ENCODE measurements at regions not wholly inside any gene's neighbourhood (a gene's known extent, or its start where the extent isn't known, plus 50 kb on each side); places are given as distances from the start of the nearest gene placed in this dataset.

DNA sequence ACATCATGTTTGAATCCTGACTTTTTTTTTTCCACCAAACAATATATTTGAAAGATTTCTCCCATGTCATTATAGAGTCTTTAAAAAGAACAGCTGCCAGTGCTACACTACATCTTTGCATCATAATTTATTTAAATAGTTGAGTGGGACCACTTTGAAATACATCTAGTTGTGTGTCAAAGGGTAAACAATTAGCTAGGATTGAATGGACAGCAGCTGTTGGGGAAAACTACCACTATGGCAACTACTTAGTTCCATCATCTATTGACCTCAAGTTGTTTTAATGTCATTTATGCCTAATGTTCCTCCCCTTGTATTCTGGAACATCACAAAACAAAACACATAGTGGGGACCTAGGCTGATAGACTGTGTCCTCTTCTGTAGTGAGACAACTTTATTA is 985.1 kb downstream of the SORCS1 start:
- DNase-seq, result no peak

DNA sequence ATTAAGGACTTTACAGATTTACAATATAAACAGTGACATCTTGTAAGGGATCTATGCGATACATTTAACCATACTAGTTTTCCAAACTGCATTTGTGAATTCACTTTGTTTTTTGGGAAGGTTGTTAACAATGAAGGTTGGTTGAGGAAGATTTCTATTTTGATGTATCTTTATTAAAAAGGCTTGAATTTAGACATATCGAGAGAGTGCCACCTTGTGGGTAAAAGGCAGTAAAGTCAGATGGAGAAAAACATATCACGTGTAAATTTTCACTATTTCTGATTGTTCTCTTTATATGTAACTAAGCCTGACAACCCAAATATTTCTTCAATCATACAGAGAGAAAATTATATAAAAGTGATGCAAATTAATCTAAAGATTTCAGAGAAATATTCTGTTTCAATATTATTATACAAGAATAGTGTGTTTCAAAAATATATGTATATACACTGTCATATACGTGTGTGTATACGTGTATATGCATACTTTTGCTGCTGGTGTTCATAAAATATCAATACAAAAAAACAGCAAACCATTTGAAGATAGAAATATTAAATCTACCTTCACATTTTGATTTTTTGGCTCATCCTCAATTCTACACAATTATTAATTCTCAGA is 988.6 kb downstream of the SORCS1 start:
- DNase-seq, result no peak

DNA sequence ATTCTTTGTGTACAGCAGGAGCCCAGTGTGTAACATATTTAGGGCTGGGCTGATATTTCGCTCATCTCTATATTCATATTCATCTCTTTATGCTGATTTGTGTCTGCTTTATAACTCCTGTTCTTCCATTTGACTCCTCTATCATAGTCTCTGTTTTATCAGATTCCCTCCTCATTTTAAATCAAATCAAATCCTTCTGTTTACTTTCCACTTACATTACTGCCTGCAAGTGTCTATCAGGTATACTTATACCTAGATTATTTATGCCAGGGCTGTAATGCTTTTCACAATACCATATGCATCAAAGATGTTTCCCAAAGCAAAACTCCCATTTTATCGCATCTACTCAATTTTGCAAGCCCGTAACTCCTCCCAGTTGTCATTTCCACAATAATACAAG is 990.7 kb downstream of the SORCS1 start:
- DNase-seq, result no peak

DNA sequence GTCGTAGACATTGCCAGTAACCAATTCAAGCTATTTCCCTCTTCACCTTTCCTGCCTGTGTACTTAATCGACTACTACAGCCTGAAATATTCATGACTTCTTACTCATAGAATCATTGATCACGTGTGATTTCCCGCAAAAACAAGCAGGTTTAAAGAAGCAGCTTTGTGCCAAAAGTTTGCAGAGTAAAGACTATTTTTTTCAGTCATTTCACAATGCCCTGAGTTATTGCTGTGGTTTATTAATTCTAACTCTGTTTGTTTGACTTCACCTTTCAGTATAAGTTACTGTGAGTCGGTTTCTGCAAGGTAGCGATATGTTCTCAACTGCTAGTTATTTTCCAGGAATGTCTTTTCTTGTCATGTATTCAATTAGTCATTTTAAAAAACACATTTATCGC is 995.3 kb downstream of the SORCS1 start:
- DNase-seq, result no peak

DNA sequence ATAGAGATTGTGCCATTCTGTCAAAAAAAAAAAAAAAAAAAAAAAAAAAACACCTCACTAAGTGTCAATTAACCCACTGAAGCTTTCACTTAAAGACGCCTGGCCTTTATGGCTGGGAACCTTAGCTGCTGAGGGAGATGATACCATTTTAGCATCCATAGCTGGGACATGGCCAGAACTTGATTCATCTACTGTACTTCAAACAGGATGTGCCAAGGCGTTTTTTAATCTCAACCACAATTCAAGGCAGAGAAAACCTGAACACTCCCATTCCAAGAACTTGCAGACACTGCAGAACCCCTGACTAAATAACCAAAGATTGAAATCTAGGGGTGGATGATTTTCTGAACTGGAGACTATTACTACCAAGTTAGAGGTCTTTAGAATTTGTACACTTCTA is 996.6 kb downstream of the SORCS1 start:
- DNase-seq, result no peak

DNA sequence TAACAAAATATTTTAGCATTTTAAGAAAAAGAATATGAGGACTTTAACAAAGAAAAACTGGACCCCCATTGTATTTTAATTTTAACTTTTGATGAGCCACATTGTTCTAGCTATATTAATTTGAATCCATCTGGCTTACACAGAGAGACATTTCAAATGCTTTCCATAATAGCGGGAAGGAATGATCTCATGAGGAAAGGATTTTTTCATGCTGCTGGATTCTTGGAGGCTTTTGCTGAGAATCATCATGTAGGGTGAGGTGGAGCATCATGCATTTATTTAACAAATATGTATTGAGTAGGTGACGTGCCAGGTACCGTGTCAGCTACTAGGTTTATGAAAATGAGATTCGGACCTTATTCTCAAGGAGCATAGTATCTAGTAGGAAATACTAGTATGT is 1006.3 kb downstream of the SORCS1 start:
- DNase-seq, result no peak

DNA sequence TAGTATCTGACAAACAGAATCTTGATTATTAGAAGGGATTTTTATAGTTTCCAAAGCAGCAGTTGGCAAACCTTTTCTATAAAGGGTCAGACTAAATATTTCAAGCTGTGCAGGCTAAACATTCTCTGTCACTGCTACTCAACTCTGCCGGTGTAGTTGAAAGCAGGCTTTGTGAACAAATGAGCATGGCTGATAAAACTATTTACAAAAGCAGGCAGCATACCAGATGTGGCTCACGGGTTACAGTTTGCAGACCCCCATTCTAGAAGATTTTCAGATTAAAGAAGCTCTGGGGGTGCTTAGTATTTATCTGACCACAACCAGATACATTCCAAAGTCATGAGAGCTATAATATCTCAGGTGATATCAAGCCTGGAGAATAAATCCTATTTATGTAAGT is 1017.5 kb downstream of the SORCS1 start:
- DNase-seq, result no peak

DNA sequence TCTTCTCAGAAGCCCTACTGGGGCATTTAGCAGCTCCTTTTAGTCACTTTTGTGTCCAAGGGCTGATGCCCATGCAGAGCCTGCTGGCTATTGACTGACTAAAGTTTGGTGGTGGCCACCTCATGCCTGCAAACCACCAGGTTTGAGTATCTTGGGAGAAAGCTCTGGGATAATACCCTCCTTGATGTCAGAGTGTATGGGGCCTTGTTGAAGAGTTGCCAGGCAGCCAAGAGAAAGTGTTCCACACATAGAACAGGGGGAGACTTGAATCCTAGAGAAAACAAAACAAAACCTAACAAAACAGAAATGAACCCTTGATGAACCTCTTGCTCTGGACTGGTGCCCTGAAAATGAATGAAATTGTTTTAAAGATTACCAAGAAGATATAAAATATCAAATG is 1024.6 kb downstream of the SORCS1 start:
- no peak for DNase-seq

DNA sequence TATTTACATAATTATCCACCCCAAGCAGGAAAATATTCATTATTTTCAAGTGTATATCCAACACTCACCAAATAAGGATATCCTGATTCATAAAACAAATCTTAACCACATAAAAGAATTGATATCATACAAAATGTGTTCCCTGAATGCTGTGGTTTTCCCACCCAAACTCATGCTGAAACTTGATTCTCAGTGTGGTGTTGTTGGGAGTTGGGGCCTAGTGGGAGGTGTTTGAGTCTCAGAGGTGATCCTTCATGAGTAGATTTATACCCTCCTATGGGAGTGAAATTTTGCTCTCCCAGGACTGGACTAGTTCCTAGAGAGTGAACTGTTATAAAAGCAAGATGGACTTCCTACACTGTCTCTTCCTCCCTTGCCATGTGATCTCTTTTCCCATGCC is 1028.3 kb downstream of the SORCS1 start:
- no peak for DNase-seq

DNA sequence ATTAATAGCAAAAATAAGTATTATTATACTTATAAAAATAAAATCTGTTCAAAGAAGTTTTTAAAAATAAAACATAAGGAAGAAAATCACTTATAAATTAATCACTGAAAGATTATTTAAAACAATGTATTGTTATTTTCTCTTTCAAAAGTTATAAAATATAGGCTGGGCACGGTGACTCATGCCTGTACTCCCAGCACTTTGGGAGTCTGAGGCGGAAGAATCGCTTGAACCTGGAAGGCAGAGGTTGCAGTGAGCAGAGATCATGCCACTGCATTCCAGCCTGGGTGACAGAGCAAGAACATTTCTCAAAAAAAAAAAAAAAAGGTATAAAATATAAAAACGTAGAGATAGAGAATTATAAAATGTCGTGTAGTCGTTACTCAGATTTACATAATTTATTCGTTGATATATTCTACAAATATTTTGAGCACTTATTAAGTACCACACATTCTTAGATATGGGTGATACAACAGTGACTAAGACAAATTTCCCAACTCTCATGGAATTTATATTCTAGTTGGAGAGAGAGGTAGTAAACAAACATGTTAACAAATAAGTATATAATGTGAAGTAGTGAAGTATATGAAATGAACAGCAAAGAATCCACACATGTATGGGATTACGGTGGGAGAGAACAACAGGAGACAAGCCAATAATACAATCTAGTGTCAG is 1030.0 kb downstream of the SORCS1 start:
- no peak for DNase-seq

DNA sequence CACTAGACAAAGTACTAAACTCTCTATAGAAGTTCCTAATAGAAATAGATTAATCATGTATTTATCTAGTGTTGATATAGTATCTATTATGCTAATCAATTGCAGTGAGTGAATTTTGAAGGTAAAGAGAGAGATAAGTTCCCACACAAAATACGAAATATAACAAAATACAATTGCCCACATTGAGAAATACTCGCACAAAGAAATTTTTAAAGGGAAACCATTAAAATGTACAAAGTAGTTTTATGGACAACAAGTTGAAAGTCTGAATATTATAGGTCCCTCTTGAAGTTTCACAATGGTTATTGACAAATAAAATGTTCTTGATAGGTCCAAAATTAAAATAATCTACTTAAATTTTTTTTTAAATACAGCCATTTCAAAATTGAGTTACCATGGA is 1031.1 kb downstream of the SORCS1 start:
- DNase-seq, result no peak

DNA sequence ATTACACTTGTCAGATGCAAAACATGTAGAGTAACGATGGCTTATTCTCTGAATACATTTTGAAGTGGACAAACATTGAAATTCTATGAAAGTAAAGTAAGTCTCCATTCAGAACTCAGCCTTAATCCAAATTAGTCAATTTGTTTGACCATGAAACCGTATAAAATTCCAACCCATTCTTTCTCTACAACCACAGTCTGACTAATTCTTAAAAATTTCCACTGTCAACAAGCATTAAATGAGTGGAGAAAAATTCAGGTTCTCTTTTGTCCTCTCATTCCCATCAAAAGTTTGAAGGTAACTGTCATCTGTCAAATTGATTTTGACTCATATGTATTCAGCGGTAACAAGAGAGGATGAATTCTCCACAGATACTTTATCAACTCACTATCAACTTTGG is 1031.5 kb downstream of the SORCS1 start:
- no peak for DNase-seq

DNA sequence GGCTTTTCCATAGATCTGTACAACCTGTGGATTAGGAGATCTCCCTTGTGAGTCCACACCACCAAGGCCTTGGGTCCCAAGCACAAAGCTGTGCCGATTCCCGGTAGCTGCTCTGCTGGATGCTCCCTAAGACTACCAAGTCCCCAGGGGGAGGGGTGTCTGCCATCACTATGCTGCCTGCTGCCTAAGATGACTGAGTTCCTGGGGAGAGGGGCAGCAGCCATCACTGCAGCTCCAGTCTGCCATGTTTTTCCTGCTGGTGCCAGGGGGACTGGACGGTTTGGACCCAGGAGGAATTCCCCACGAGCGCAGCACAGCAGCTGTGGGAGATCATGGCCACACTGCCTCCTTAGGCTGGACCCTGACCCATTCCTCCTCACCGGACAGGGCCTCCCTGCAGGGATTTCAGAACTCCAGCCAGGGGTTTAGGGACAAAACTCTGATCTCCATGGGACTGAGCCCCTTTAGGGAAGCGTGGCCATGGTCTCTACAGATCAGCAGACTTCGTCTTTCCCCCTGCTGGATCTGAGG is 1049.8 kb downstream of the SORCS1 start:
- no peak for DNase-seq

DNA sequence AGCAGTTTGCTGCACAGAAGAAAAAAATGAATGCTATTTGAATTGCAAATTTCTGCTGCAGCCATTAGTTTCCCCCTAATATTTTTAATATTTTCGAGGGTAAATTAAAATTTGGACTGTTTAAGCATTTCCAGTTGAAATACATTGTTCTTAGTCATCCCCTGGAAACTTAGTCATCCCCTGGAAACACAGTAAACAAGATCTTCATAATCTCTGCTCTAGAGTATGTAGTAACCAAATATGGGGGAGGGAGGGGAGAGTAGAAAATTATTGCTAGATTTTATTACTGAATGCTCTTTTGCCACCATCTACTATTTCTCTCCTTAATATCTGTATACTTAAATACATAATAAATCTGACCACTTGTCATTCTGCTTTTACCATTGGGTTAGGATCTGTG is 1053.3 kb downstream of the SORCS1 start:
- no peak for DNase-seq

DNA sequence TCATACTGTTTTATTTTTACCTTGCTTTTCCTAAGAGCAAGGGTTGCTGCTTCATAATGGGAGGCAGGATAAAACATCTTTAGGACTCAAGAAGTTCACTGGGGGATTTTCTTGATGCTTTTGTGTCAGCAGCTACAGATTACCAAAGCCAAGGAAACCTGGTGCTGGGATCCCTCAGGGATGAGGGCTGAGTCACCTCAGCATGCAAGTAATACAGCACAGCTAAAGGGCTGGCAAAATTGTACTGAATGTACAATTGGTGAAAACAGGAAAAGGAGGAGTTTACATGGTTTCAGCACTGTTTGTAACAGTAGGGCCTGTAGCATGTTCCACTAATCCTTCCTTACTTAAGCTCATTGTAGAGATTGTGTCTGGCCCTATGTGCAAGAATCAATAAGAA is 1056.8 kb downstream of the SORCS1 start:
- DNase-seq, result no peak

DNA sequence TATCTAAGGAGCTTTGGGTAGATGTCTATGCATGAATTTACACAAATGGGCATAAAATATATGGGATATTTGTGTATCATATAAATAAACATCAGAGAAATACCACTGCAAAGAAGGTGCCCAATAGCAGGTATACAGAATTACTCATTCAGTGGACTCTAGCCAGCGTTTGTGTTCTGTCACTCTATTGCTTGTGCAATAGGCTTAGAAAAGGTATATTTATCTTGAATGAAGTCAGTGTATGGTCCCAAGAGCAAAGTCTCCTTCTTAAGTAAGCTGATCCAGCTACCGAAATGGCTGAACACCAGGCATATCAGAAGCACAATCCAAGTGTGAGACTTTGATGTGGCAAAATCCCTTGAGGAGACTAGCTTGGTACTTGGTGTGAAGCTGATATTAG is 1058.4 kb downstream of the SORCS1 start:
- no peak for DNase-seq

DNA sequence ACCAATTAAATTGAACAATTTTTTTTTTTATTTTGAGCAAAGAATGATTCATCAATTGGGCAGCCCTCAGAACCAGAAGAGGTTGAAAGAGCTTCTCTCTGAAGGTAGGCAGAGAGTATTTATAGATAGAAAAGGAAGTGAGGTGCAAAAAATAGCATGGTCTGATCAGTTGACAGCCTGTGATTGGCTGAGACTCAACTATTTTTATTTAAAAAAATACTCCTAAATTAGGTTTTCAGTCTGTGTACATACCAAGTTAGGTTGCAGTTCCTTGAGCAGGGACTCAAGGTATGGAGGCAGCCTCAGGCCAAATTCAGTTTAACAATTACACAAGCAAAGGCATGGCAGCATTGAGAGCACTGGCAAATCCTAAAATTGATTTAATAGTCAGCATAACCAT is 1074.7 kb downstream of the SORCS1 start:
- no peak for DNase-seq

DNA sequence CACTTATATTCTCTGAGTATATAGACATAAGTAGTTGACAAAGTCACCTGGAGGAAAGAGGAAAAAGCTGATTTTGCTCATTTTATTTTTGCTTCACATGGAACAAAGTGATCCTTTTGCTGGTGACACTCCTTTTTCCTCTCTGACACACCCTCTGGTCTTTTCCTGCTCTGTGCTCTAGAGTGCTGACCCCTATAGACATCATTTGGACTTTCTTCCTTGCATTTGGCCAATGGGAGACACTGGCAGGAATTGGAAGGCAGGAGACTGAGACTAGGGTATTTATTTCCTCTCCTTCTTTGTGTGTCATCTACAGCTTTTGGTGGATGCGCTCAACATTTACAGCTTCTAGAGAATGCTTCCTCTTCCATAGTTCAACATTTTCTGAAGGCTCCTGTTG is 1078.1 kb downstream of the SORCS1 start:
- no peak for DNase-seq

DNA sequence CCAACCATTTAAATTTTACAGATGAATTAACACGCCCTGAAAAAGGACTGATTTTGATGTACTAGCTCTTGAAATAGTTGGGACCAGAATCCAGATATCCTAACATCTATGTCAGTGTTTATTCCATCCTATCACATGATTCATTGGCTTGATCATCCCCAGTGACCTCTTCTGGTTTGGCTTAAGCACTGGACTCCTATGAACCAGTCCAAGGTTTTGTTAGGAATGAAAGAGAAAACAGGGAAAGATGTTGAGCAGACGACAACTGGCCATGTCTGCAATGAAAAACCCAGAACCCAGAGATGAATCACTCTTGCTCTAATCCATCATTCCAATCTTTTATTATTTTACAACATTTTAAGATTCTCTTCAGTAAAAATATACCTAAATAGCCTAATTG is 1080.9 kb downstream of the SORCS1 start:
- no peak for DNase-seq

DNA sequence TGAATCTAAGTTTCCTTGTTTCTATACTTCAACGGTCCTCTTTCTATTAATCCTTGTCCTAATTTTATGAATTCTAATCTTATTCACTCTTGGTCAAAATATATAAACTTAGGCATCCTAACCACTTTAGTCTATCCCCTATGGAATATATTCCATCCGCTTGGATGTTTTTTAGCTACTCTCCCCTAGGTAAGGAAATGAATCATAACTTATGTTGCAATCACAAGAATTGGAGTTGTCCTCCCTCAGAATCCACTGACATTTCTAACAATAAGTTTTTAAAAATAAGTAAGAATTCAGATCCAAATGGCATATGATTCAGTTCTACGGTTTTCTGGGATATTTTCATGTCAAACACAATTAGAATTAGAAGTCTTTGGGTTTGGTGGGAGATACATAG is 1081.6 kb downstream of the SORCS1 start:
- DNase-seq, result no peak

DNA sequence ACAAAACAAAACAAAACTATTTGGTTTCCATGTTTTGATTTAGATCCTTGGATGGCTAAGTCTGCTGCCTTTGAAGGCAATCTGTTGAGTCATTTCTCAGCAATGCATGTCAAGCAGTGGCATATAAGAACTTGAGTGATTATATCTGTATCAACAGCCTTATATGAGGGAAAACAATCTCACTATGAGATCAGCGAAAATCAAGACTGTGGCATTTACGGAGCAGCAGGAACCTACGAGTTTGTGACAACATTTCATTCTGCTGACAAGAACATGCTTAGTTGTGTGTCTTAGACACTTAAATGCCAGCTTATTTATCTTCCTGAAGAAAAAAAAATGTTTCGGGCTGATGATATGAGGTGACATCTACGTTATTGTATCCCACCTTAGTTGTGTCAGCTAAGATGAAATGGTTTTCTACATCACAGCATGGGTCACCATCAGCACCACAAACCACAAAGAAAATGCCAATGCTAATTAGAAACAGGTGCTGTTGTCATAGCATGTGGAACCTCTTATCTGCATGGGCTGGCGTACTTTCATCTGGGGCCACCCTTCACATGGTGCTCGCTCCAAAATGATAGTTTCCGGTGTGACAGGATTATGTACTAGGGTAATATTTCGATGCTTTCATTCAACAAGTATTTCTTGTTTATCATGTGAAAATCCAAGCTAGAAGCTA is 1085.5 kb downstream of the SORCS1 start:
- no peak for DNase-seq

DNA sequence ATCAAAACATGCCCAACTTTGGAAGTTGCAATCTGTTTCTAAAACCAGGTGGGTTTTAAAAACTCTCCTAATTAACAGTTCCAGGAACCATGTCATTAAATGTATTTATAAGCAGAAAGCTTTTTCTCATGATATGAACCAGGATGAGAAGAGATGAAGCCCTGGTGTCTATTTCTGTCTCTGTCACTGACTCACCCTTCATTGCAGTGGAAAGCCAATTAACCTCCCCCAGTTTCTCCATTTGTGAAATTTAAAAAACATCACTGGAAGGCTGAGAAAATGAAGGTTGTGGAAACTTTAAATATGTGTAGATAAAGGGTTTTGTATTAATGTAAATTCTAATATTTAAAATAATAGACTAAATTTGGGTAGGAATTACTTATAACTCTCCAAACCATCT is 1088.0 kb downstream of the SORCS1 start:
- no peak for DNase-seq

DNA sequence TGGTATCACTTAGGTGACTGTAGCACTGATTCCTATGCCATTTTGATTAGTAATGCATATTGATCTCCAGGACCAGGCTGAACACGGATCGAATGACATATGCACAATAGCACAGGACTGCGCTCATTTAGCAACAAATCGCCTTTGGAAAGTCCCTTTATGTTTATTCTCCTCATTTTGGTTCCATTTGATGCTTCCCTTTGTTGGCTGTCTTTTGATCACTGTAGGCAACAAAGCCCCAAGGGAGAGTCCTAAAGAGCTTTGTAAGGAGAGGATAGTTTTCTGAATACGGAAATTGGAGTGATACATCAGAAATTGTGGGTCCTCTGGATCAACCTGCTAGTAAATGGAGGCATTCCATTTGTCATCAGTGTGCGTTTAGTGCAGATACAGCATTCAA is 1111.4 kb downstream of the SORCS1 start:
- no peak for DNase-seq

DNA sequence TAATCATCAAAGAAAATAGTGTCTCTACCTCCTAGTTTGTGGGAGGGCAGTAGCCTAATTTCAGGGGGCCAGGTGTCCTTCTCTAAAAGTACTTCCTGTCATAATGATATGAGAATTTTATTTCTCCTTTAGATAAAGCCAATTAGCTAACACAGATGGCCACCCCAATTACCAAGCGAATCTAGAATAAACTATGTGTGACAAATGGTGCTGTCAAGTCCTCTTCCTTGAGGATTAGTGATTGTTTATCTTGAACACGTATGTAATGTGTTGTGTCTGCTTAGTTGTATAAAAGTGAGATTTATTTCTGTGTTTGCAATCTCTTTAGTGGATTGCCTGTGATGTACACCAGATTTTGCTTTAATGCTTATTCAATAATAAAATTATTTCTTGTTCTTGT is 1120.0 kb downstream of the SORCS1 start:
- no peak for DNase-seq
